ENCODE measurements at regions not wholly inside any gene's neighbourhood (a gene's known extent, or its start where the extent isn't known, plus 50 kb on each side); places are given as distances from the start of the nearest gene placed in this dataset.
"Not testable (repeated sequence)": the region's sequence is repeated elsewhere in the genome, so short reads cannot be mapped to it uniquely, and the experiment has no call there.

DNA sequence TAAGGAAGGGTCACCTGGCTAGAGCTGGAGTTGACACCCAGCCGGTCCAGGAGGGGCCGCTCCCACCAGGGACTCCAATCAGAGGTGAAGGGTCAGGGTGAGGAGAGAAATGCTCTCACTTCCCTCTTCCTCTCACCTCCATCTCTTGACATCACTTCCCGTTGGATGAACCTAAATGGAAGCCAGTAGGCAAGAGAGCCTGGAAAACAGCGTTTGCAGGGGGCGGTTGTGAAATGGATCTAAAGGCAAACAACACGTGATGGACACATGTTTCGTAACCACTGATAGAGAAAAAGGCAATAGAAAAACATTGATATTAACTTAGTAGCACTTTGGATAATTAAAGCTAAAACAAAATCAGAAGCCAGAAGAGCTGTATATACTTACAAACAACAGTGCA is 105.6 kb upstream of the FOXA2 start:
- DNase-seq (ENCODE audit: low spot score in 2 of 2): no peak

DNA sequence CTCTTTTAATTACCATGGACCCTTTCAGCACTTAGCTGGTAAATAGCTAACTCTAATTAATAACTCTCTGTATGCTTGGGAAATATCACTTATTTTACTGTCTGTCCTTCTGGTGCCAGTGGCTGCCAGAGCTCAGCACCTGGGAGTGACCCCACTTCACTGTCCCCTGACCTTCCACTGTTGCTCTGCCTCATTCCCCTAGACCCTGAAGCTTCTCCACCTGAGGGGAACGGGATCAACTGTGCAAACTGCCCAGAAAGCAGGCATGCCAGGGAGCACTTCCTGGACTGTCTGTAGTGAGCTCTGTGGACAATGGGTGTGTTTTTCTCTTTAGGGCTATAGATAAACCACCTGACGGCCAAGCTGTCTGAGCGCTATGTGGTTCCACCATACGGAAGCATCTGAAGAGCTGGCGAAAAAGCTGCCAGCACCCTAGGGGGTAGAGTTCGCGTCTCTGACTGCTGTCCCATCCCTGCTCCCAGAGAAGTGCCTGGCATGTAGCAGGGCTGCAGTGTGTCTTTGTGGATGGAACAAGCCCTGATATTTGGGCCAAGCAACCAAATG is 106.3 kb upstream of the FOXA2 start:
- DNase-seq (ENCODE audit: low spot score in 2 of 2): no peak
- no peak for FAIRE-seq

More for the DNA sequence above, 105.6 kb upstream of the FOXA2 start:
- FAIRE-seq: no peak

DNA sequence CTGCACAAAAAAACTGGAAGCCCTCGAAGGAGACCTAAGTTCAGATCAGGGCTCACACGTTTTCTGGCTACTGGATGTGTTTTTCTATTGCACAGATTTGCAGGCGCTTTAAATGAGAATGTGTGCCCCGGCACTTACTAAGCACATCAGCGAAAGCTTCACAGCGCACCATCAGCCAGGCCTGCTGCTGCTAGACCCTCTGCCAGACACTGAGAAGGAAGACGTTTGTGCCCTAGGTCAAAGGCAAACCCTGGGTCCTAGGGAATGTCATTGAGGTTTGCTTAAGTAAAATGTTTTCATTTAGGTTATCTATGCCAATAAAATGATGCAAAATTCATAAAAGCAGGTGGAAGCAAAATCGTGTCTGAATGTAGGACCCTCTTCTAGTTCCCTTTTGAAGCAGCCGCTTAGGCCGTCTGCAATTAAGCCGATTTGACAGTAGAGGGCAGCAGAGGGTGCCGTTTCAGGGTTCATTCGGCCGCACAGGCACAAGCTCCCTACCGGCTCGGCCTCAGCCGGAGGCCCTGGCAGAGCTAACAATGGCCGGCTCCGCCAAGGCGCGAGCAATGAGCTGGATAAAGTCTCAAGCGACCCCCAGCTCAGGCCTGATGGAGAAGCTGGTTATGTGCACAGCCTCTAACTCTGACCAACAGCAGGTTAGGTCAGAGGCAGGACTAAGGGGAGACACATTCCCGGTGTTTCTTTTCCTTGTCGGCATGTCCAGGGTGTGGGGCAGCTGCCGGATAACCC is 107.2 kb upstream of the FOXA2 start:
- peak; percentile 22 to 79 for DNase-seq (ENCODE audit: low spot score in 2 of 2)
- no peak for FAIRE-seq

DNA sequence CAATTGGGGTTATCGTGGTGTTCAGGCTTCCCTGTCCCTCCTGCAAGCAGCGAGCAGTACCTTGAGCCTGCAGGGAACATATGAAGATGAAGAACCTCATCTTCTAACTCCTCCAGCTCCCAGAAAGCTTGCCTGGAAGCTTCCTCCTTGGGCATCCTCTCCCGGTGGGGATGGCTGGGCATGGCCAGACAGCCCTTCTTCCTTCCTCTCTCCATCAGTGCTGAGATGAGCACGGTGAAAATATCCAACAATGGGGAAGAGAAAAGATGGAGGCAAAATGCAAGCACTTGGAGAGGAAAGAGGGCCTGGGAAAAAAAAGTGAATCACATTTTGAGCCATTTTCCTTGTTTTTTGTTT is 107.7 kb upstream of the FOXA2 start:
- no peak for FAIRE-seq
- DNase-seq (ENCODE audit: low spot score in 2 of 2): no peak

DNA sequence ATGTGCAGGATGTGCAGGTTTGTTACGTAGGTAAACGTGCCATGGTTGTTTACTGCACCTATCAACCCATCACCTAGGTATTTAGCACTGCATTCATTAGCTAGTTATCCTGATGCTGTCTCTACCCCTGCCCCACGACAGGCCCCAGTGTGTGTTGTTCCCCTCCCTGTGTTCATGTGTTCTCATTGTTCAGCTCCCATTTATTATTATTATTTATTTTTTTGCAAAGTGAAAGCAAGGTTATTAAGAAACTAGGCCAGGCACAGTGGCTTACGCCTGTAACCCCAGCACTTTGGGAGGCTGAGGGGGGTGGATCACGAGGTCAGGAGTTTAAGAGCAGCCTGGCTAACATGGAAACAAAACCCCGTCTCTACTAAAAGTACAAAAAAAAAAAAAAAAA is 108.2 kb upstream of the FOXA2 start:
- DNase-seq (ENCODE audit: low spot score in 2 of 2); FAIRE-seq: not testable (repeated sequence)

DNA sequence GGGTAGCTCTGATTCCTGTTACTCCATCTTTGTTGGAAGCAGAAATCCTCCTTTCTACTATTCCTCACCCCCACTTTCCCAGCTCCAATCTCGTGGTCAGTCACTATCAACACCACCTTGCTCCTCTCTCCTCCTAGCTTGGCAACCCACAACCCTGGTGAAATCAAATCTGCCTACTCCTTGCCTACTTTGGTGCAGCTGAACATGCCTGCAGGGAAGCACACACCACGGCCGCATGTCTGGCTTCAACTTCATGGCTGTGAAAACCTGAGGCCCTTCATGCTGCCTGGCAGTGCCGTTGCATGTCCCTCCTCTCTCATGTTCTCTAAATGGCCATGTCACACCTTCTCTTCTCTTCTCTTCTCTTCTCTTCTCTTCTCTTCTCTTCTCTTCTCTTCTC is 112.4 kb upstream of the FOXA2 start:
- DNase-seq (ENCODE audit: low spot score in 2 of 2): no peak
- no peak for FAIRE-seq

DNA sequence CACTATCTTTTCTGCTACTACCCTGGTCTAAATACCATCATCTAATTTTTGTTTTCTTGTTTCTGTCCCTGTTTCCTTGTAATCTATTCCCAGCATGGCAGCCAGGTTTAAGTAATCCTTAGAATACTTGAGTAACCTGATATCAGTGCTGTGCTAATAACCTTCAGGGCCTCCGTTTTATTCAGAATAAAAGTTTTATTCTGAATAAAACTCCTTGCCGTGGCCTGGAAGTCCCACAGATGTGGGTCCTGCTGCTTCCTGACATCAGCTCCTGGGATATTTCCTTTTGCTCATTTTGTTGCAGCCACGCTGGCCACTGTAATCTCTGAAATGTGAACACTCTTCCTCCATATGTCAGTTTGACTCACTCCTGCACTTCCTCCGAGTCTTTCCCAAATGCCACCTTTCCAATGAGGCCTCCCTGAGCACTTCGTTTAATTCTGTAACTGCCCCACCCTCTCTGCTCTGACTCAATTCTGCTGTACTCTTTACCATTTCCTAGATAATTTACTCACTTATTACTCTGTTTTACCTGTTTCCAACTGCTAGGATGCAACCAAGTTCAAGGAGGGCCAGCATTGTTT is 114.0 kb upstream of the FOXA2 start:
- FAIRE-seq (no peak), DNase-seq (ENCODE audit: low spot score in 2 of 2) (no peak)

DNA sequence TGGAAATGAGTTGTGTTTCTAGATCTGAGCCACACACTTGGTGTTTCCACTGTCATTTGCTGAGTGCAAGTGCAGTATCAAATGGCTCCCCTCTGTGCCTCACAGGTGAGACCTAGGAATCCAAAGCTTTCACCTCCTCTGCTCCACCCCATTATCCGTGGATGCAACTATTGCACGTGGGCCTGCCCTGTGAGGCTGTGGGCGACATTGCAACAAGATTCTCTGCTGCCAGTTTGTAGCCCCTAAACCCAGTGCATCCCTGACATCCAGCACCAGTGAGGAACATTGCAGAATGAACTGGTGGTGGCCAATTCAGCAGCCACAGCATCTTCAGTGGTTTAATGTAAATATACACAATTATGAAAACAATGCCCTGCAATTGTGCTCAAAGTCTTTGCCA is 115.0 kb upstream of the FOXA2 start:
- no peak for FAIRE-seq

DNA sequence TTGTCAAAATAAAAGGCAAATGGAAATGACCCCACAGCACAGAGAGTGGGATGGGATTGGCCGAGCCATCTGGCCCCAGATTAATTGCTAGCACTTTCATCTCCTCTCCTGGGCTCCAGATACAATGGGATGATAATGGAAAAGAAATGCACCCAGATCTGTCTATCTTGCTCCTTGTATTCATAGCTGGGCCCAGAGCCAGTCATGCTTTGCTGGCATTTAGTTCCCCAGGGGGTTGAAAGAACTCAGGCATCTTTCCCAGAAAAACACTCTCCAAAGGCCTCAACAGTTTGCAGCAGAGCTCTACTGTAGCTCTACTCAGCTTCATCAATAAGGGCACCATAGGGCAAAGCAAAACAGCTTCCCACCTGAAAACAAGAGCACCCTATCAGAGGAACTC is 116.0 kb upstream of the FOXA2 start:
- DNase-seq (ENCODE audit: low spot score in 2 of 2): no peak

More for the DNA sequence above, 115.0 kb upstream of the FOXA2 start:
- no peak for DNase-seq (ENCODE audit: low spot score in 2 of 2)

DNA sequence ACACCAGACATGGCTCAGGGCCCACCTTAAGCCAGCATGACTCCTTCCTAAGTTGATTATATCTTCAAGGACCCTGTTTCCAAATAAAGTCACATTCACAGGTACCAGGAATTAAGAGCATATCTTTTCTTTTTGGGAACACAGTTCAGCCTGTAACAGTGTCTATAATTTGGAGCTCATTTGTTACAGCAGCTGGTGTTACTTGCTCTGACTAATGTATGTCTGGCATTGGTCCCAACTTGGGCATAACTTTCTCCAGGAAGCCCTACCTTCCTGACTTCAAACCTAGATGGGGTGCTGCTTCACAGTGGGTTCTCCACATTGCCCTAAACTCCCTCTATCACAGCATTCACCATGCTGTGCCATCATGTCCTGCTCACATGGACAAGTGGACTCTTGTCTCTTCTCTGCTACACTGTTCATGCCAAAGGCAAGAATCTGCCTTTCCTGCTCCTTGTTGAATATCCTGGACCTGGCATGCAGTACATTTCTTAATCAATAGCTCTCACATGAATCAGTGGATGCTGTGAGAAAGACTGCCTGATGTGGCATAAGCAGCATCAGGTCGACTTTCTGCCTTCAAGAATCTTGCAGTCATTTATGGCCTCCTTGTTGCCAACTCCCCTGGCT is 117.4 kb upstream of the FOXA2 start:
- DNase-seq (ENCODE audit: low spot score in 2 of 2) (no peak), FAIRE-seq (no peak)

More for the DNA sequence above, 116.0 kb upstream of the FOXA2 start:
- FAIRE-seq: no peak

DNA sequence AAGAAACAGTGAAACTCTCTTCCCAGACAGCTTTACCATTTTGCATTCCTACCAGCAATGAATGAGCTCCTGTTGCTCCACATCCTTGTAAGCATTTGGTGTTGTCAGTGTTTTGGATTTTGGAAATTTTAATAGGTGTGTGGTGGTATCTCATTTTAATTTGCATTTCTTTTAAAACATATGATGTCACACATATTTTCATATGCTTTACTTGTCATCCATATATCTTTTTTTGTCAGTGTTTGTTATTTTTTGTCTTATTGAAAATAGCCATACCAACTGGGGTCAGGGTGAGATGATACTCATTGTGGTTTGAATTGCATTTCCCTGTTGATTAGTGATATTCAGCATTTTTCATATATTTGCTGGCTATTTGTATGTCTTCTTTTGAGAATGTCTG is 119.5 kb upstream of the FOXA2 start:
- FAIRE-seq: no peak

DNA sequence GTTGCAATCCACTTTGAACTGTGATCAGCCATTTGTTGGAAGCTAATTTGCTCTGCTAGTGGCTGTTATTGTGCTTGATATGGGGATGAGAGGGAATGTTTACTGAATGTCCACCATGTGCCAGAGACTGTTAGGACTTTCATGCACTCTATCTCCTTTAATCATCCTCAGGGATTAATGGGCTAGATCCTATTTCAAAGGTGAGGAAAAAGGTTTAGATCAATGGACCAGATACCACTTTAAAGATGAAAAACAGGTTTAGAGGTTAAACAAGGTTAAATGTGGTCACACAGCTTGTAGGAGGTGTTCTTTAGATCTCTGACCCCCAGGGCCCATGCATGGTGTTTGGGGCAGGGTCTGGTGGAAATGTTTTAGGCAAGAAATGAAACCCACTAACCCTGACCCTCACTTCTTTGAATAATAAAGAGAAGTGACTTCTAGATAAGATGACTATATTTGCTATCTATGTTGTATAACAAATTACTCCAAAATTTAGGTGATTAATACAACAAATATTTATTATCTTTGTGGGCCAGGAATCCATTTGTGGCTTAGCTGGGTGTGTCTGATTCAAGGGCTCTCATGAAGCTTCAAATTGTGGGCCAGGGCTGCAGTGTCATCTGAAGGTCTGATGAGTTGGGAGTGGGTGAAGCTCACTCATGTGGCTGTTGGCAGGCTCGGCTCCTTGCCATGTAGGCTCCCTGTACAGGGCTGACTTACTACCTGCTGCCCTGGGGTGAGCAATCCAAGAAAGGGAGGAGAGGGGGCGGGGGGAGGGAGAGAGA is 127.8 kb upstream of the FOXA2 start:
- FAIRE-seq (no peak), DNase-seq (ENCODE audit: low spot score in 2 of 2) (no peak)

More for the DNA sequence above, 119.5 kb upstream of the FOXA2 start:
- DNase-seq (ENCODE audit: low spot score in 2 of 2): no peak

DNA sequence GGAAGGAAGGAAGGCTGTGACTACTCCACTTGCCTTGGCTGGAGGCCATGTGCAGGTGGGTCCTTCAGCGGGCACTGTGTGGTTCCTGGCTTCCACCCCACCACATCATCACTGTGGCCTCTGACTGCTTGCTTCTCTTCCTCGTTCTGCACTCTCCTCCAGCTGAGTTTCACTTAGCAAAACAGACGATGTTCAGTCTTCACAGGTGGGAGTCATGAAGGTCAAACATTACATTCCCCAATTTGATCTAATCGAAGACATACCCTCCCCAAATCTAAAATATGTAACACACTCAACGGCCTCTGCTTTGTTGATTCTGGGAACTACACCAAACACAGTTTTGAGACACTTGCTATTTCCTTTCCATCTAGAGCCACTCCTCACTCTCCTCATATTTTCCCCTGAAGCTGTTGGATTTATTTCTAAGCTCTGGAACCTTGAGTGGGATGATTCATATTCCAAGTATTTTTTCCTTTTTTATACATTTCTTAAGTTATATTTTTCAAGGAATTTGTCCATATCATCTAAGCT is 132.5 kb upstream of the FOXA2 start:
- FAIRE-seq (no peak), DNase-seq (ENCODE audit: low spot score in 2 of 2) (no peak)

DNA sequence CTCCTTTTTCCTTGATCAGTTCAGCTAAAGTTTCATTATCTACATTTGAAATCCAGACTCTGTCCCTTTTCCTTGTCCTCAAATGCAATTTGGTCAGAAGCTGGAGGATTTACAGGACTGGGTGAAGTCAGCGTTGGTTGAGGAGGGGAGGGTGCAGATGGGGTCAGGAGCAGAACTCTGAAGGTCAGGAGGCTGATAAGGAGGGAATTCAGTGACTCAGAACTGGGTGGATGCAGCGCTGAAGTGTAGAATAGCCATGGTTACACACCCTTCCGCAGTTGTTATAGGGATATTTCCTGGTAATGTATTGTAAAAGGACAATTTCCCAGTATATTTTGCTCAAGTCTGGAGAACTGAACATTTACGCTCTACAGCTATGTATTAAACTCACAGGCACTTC is 133.1 kb upstream of the FOXA2 start:
- no peak for FAIRE-seq

DNA sequence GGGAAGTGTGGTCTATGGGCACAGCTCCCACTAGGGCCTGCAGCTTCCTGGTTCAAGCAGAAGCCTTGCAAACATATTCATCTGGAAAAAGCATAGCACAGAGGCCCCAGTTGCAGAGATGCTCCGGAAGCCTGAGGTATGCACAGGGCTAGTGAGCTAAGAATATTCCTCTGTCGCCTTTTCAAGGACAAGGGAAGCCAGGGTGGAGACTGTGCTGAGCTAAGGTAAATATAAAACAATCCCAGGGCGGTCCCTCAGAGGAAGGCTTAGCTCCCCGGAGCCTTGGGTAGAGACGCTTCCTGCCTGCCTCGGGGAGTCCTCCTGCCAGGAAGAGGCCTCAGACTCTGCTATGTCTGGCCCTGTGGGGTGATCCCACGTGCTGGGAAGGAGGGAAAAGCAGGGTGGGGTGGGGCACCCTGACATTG is 134.8 kb upstream of the FOXA2 start:
- FAIRE-seq (no peak), DNase-seq (ENCODE audit: low spot score in 2 of 2) (no peak)

More for the DNA sequence above, 133.1 kb upstream of the FOXA2 start:
- no peak for DNase-seq (ENCODE audit: low spot score in 2 of 2)

DNA sequence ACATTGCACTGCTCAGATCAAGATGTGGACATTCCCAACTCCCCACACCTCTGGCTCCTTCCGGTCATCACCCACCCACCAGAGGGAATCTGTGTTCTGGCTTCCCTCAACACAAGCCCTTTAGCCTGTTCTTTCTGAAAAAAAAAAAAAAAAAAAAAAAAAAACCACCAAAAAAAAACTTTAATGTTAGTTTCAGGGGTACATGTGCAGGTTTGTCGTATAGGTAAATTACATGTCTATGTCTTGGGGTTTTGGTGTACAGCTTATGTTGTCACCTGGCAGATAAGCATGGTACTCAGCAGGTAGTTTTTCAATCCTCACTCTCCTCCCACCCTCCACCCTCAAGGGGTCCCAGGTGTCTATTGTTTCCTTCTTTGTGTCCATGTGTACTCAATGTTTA is 135.8 kb upstream of the FOXA2 start:
- DNase-seq (ENCODE audit: low spot score in 2 of 2): no peak
- FAIRE-seq: no peak

DNA sequence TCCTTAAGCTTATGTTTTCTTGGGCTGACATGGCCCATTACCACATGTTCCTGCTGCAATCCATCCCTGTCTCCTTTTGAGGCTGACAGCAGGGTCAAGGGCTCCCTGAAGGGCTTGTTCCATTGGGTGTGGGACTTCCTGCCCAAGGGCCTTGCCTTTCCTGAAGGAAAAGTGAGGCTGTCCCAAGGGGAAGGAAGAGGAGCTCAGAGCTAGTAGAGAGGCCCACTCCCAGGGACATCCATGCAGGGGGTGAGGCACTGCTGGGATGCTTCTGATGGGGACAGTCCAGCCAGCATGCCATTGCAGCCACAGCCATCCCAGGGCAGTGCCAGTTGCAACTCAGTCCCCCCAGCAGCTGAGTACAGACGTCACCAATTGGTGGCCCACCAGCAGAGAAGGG is 138.4 kb upstream of the FOXA2 start:
- no peak for FAIRE-seq

DNA sequence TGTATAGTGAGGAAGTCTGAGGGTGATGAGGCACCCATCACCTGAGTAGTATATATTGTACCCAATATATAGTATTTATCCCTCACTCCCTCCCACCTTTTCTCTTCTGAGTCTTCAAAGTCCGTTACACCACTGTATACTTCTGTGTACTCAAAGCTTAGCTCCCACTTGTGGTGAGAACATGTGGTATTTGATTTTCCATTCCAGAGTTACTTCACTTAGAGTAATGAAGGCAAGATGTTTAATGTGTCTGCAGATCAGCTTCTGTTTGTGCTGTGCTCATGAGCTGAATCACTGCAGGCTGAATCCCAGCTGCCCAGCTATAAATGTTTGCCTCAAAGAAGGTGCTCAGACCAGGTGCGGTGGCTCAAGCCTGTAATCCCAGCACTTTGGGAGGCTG is 139.3 kb upstream of the FOXA2 start:
- FAIRE-seq (no peak), DNase-seq (ENCODE audit: low spot score in 2 of 2) (no peak)

More for the DNA sequence above, 138.4 kb upstream of the FOXA2 start:
- no peak for DNase-seq (ENCODE audit: low spot score in 2 of 2)

DNA sequence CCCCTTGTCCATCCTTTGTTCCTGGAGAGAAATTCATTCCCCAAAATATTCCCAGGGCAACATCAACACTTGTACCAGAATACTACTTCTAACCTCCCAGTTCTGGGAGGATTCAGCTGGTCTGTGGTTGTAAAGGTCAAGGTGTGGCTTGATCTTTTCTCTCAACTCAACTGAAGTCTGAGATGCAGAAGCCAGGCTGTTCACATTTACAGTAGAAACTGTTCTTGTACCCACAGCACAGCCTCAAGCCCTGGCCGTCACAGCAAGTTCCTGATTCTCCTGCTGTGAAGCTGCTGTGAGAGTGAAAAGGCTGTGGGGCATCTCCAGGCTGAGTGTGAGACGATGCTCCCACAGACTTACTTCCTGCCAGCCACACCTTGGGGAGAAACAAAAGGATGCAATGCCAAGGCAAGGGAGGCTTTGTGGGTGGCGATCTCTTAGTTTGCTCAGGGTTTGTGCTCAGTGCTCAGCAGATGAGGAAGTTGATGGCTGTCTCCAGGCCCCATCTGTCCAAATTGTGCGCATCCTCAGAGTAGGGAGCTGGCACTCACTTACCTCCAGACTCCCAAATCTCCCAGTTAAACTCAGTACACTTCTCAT is 143.9 kb upstream of the FOXA2 start:
- FAIRE-seq (no peak), DNase-seq (ENCODE audit: low spot score in 2 of 2) (no peak)

DNA sequence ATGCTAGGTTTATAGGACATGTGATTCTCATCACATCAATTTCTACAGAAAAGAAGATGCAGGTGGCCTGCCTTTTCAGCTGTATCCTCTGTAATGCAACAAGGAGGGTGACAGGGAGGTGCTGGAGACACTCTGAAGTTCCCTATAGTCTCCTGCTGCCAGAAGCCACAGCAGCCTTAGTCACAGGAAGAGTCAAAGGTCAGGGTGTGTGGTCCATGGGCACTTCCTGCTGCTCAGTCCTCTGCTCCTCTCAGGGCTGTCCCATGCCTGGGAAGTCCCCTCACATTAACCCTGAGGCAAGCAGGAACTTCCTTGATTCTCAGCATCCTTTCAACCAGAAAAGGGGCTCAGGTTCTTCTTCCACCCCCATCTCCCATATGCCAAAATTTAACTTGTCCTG is 144.8 kb upstream of the FOXA2 start:
- no peak for FAIRE-seq
- no peak for DNase-seq (ENCODE audit: low spot score in 2 of 2)
